T-cell (primary cell): ENCODE measurements at regions not wholly inside any gene's neighbourhood (a gene's known extent, or its start where the extent isn't known, plus 50 kb on each side); places are given as distances from the start of the nearest gene placed in this dataset.

Experiments
- ATAC-seq, 4 experiments: fragments of 200-7000 bp in 3 of 4; fragments of 150-1000 bp in 1 of 4; cut with Tn5 transposase; replicated peaks in 1 of 4; 1 replicate in 3 of 4; 2 replicates in 1 of 4; pipeline ENCODE4 v1.10.0; 2021; ENCODE audit warnings: moderate library complexity in 3 of 4, mild to moderate bottlenecking in 2 of 4, moderate number of reproducible peaks in 1 of 4
- CTCF ChIA-PET, 2 donors: fragments of 300-600 bp; sonication (Branson Sonifier 250); formaldehyde crosslinking; loops; one replicate each; lab custom pipeline; 2022; ENCODE audit warnings: antibody characterized with exemption in 2 of 2; lab: Charles Lee
- POLR2A ChIA-PET, 2 donors: fragments of 300-600 bp; sonication (Branson Sonifier 250); formaldehyde crosslinking; loops; one replicate each; lab custom pipeline; 2022; ENCODE audit warnings: antibody characterized with exemption in 2 of 2; lab: Charles Lee
- DNase-seq, 35 experiments: peaks; one replicate each; pipeline versions ENCODE4 v3.0.0 to v3.0.0-alpha.2; 2013 to 2023
- H3K27ac ChIP-seq: one replicate; pipeline ENCODE4 v1.5.1; 2013; ENCODE audit warnings: low read length
- H3K27me3 ChIP-seq, 2 experiments: replicated peaks in 1 of 2; 1 replicate in 1 of 2; 2 replicates in 1 of 2; pipeline versions ENCODE4 v1.6.1 to v1.7.0; 2013; ENCODE audit warnings: low read length in 1 of 2, mixed read lengths in 1 of 2; ENCODE audit not compliant: control insufficient read depth in 2 of 2, insufficient read depth in 2 of 2; ENCODE audit errors: extremely low read depth in 1 of 2
- H3K36me3 ChIP-seq, 2 donors: 1 replicate in 1 of 2; 2 replicates in 1 of 2; pipeline versions ENCODE4 v1.6.1 to v1.7.0; 2013; ENCODE audit warnings: low read length in 1 of 2; ENCODE audit not compliant: control insufficient read depth in 2 of 2, insufficient read depth in 1 of 2; ENCODE audit errors: extremely low read depth in 1 of 2
- H3K4me1 ChIP-seq, 2 experiments: 1 replicate in 1 of 2; 2 replicates in 1 of 2; pipeline versions ENCODE4 v1.6.1 to v1.7.0; 2013; ENCODE audit warnings: low read length in 2 of 2, mixed read lengths in 1 of 2; ENCODE audit not compliant: insufficient read depth in 2 of 2, control insufficient read depth in 1 of 2; ENCODE audit errors: extremely low read depth in 1 of 2
- H3K4me3 ChIP-seq, 2 donors: 1 replicate in 1 of 2; 2 replicates in 1 of 2; pipeline versions ENCODE4 v1.5.1 to v1.7.0; 2013; ENCODE audit warnings: mild to moderate bottlenecking in 2 of 2, low read length in 1 of 2, moderate library complexity in 1 of 2; ENCODE audit not compliant: control insufficient read depth in 1 of 2; ENCODE audit errors: extremely low read depth in 1 of 2
- H3K9me3 ChIP-seq: 2 replicates; pipeline ENCODE4 v1.7.0; 2013
- H3K27ac Mint-ChIP-seq, 2 donors: one replicate each; pipeline ENCODE4 v1.8.0; 2020 to 2021; ENCODE audit warnings: mild to moderate bottlenecking in 2 of 2, mixed read lengths in 2 of 2
- H3K27me3 Mint-ChIP-seq, 2 donors: one replicate each; pipeline ENCODE4 v1.8.0; 2021 to 2022; ENCODE audit warnings: mixed read lengths in 2 of 2
- H3K36me3 Mint-ChIP-seq: one replicate; pipeline ENCODE4 v1.8.0; 2021; ENCODE audit warnings: mixed read lengths
- H3K4me1 Mint-ChIP-seq, 3 donors: one replicate each; pipeline ENCODE4 v1.8.0; 2020 to 2022; ENCODE audit warnings: mixed read lengths in 3 of 3, mild to moderate bottlenecking in 1 of 3
- H3K4me3 Mint-ChIP-seq, 3 donors: one replicate each; pipeline ENCODE4 v1.8.0; 2020 to 2022; ENCODE audit warnings: mild to moderate bottlenecking in 3 of 3, mixed read lengths in 3 of 3, moderate library complexity in 3 of 3
- H3K9me3 Mint-ChIP-seq, 3 donors: one replicate each; pipeline ENCODE4 v1.8.0; 2020 to 2022; ENCODE audit warnings: mixed read lengths in 3 of 3
- WGBS: methylation state at CpG from one replicate; pipeline ENCODE4 v1.1.5; 2013; ENCODE audit warnings: missing lambda C conversion rate; ENCODE audit not compliant: insufficient coverage; 5-methylcytosine and 5-hydroxymethylcytosine counted together

DNA sequence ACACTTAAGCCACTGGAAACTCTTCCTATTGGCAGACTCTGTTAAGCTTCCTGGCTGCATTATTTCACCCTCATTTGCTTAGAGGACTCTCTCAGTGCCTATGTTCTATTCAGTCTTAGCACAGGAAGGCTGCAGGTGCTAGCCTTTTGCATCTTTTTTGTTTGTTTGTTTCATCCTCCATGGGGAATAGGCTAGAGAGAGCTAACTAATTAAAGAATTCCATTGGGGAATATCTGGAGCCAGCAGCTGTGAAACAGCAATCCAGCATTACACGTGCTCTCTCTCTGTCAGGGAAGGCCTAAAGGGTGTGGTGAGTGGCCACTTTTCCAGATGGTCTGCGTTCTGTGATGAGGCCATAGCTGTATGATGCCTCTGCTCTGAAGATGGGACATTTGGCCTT lies 633.6 kb downstream of the SPRY1 start:
- no peak overlapping the region for H3K4me3 Mint-ChIP-seq
- H3K9me3 Mint-ChIP-seq: no peaks in the 10 kb centered on the region
- H3K27me3 ChIP-seq: no peaks in the 10 kb centered on the region
- no peaks in the 10 kb centered on the region for H3K9me3 ChIP-seq
- no peaks in the 10 kb centered on the region for H3K36me3 Mint-ChIP-seq
- ChIA-PET POLR2A (no interaction called here), CTCF (no interaction called here)
- H3K4me1 Mint-ChIP-seq: no peaks in the 10 kb centered on the region
- no peaks in the 10 kb centered on the region for H3K4me1 ChIP-seq
- WGBS: 90% methylated on average over 2 of the region's 2 CpGs
- no peaks in the 10 kb centered on the region for H3K27me3 Mint-ChIP-seq
- H3K4me3 ChIP-seq: no peak overlapping the region
- no peak for DNase-seq
- H3K27ac Mint-ChIP-seq: no peak overlapping the region
- no peak for ATAC-seq
- H3K36me3 ChIP-seq: no peaks in the 10 kb centered on the region
- no peak overlapping the region for H3K27ac ChIP-seq

DNA sequence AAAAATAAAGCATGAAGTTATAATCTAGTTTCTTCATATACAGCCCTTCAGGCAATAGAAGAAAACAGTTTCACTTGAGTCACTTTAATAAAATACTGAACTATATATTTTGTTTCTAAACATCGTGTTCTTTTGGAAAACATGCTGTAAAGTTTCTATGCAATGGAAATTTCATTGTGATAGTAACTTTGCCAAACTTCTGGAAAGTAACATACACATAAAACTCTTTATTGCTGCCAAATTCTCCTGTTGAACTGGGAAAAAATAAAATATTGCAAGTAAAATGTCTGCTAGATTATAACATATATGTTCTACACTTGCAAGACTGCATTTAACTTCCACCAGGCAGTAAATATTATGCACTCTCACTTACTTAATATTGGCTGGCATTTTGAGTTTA lies 635.4 kb downstream of the SPRY1 start:
- Histone ChIP-seq H3K36me3 (no peaks in the 10 kb centered on the region), H3K4me3 (no peak overlapping the region), H3K27me3 (no peaks in the 10 kb centered on the region), H3K4me1 (no peaks in the 10 kb centered on the region), H3K9me3 (no peaks in the 10 kb centered on the region), H3K27ac (no peak overlapping the region)
- POLR2A ChIA-PET: no interaction called here
- no CpG with 5 or more reads among the region's 1 CpG for WGBS
- Mint-ChIP-seq H3K36me3 (no peaks in the 10 kb centered on the region), H3K4me3 (no peak overlapping the region), H3K9me3 (no peaks in the 10 kb centered on the region), H3K27me3 (no peaks in the 10 kb centered on the region), H3K27ac (no peak overlapping the region), H3K4me1 (no peaks in the 10 kb centered on the region)
- DNase-seq: no peak
- ATAC-seq: no peak
- CTCF ChIA-PET: no interaction called here

DNA sequence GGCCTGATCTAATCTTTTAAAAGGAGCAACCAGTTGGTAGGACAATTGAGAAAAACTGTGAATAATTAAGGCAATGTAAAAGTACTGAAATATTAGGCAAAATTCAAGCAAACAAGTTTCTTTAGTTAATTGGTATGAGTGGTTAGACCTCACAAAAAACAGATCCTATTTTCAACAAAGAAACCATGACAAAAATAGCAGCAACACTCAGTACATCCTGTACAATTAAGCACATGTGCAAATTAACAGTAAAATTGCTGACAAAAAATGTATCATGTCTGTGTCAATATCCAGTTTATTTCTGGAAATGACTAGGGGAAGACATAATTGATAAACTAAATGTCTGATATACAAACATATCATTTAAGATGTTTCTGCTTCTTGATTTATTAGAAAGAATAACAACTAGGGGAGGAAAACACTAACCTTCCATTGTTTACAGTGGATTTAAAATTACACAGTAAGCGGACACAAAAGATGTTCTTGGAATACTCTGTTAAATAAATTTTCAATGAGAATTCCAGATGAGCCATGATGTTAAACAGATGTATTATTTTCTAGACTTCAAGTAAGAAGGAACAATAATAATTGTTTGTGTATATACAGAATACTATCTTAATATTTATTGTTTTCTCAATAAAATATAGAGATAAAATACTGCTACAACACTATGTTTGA lies 638.9 kb downstream of the SPRY1 start:
- Mint-ChIP-seq H3K4me3 (no peak overlapping the region), H3K36me3 (no peaks in the 10 kb centered on the region), H3K4me1 (no peaks in the 10 kb centered on the region), H3K27ac (no peak overlapping the region), H3K9me3 (peaks cover 3% of the 10 kb centered on the region in 3 donors), H3K27me3 (peaks cover 0 to 3% of the 10 kb centered on the region in 2 donors)
- H3K36me3 ChIP-seq: no peaks in the 10 kb centered on the region
- no peak overlapping the region for H3K4me3 ChIP-seq
- ChIA-PET CTCF (no interaction called here), POLR2A (no interaction called here)
- WGBS: no CpG with 5 or more reads among the region's 1 CpG
- H3K4me1 ChIP-seq: no peaks in the 10 kb centered on the region
- DNase-seq (no peak), ATAC-seq (no peak)
- H3K9me3 ChIP-seq: no peaks in the 10 kb centered on the region
- H3K27me3 ChIP-seq: no peaks in the 10 kb centered on the region
- H3K27ac ChIP-seq: no peak overlapping the region

DNA sequence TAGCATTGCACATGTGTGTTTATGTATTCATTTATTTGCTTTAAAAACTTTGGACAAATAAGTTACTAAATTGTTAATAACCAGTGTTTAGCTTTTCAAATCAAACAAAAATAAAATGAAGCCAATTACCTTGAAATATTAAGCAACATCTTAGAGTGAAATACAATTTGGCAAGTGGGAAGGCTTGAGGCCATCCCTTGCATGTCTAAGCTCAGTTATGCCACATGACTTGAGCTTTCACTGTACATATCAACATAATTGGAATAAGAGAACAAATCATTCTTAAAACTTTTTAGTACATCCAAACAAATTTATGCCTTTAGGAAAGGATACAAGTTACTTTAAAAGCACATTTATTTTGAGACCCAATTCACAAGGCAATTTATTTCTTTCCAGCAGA lies 640.6 kb downstream of the SPRY1 start:
- ChIA-PET CTCF (no interaction called here), POLR2A (no interaction called here)
- no peak for ATAC-seq
- H3K9me3 Mint-ChIP-seq: peaks cover 3 to 7% (median 3%) of the 10 kb centered on the region in 3 donors
- Histone ChIP-seq H3K4me3 (no peak overlapping the region), H3K4me1 (no peaks in the 10 kb centered on the region), H3K9me3 (no peaks in the 10 kb centered on the region), H3K27ac (no peak overlapping the region), H3K27me3 (no peaks in the 10 kb centered on the region), H3K36me3 (no peaks in the 10 kb centered on the region)
- H3K4me3 Mint-ChIP-seq: no peak overlapping the region
- peaks cover 0 to 3% of the 10 kb centered on the region in 2 donors for H3K27me3 Mint-ChIP-seq
- no peak for DNase-seq
- H3K36me3 Mint-ChIP-seq: no peaks in the 10 kb centered on the region
- no peak overlapping the region for H3K27ac Mint-ChIP-seq
- H3K4me1 Mint-ChIP-seq: no peaks in the 10 kb centered on the region

DNA sequence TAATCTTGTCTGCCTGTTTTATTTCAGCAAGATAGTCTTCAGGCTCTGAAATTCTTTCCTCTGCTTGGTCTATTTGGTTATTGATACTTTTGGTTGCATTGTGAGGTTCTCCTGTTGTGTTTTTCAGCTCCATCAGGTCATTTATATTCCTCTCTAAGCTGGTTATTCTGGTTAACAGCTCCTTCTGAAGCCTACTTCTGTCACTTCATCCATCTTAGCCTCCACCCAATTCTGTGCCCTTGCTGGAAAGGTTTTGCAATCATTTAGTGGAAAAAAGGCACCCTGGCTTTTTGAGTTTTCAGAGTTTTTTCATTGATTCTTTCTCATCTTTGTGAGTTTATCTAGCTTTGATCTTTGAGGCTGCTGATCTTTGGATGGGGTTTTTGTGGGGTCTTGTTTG lies 647.7 kb downstream of the SPRY1 start:
- Histone ChIP-seq H3K27ac (no peak overlapping the region), H3K27me3 (no peaks in the 10 kb centered on the region), H3K36me3 (no peaks in the 10 kb centered on the region), H3K9me3 (no peaks in the 10 kb centered on the region), H3K4me3 (no peak overlapping the region), H3K4me1 (no peaks in the 10 kb centered on the region)
- ATAC-seq (no peak), DNase-seq (no peak)
- peaks cover 0 to 3% of the 10 kb centered on the region in 2 donors for H3K27me3 Mint-ChIP-seq
- no peaks in the 10 kb centered on the region for H3K36me3 Mint-ChIP-seq
- H3K27ac Mint-ChIP-seq: no peak overlapping the region
- no peak overlapping the region for H3K4me3 Mint-ChIP-seq
- ChIA-PET POLR2A (no interaction called here), CTCF (no interaction called here)
- no peaks in the 10 kb centered on the region for H3K4me1 Mint-ChIP-seq
- H3K9me3 Mint-ChIP-seq: peaks cover 3 to 11% (median 5%) of the 10 kb centered on the region in 3 donors

DNA sequence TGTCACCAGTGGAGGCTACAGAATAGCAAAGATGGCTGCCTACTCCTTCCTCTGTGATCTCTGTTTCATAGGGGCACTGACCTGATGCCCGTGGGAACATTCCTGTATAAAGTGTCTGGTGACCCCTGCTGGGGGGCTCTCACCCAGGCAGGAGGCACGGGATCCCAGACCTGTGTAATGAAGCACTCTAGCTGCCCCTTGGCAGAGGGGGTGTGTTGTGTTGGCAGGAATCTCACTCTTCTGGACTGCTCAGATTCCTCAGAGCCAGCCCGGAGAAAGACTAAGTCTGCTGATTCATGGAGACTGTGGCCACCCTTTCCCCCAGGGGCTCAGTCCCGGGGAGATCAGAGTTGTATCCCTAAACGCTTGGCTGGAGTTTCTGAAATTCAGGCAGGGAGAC lies 648.3 kb downstream of the SPRY1 start:
- ChIA-PET CTCF (no interaction called here), POLR2A (no interaction called here)
- 85% methylated on average over 3 of the region's 5 CpGs for WGBS
- H3K4me1 Mint-ChIP-seq: no peaks in the 10 kb centered on the region
- no peak for ATAC-seq
- H3K4me1 ChIP-seq: no peaks in the 10 kb centered on the region
- no peaks in the 10 kb centered on the region for H3K27me3 ChIP-seq
- no peaks in the 10 kb centered on the region for H3K9me3 ChIP-seq
- H3K9me3 Mint-ChIP-seq: peaks cover under 1 to 8% (median 3%) of the 10 kb centered on the region in 3 donors
- H3K4me3 ChIP-seq: no peak overlapping the region
- peaks cover 0 to under 1% of the 10 kb centered on the region in 2 donors for H3K27me3 Mint-ChIP-seq
- no peak overlapping the region for H3K27ac Mint-ChIP-seq
- no peak for DNase-seq
- H3K27ac ChIP-seq: no peak overlapping the region
- no peaks in the 10 kb centered on the region for H3K36me3 Mint-ChIP-seq
- H3K36me3 ChIP-seq: no peaks in the 10 kb centered on the region
- no peak overlapping the region for H3K4me3 Mint-ChIP-seq

DNA sequence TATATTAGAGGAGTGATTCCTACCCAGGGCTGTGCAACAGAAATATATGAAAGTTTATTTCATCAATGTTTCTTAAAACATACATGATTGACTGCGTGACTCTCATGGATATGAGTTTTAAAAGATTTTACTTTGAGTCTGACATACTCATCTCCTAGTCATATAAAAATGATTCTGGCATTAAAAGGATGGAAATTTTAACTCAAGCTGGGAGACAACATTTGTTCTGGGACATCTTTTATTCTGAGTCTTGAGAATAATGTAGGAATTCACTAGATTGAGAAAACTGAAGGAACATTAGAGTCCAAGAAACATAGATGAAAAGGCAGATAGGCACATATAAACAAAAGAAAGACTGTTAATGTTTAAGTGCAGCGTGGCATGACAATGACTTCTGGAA lies 649.6 kb downstream of the SPRY1 start:
- ChIA-PET CTCF (no interaction called here), POLR2A (no interaction called here)
- no peaks in the 10 kb centered on the region for H3K4me1 Mint-ChIP-seq
- H3K27me3 ChIP-seq: no peaks in the 10 kb centered on the region
- no peak overlapping the region for H3K4me3 Mint-ChIP-seq
- peaks cover 0 to 8% (median 2%) of the 10 kb centered on the region in 3 donors for H3K9me3 Mint-ChIP-seq
- no peak overlapping the region for H3K27ac Mint-ChIP-seq
- H3K4me1 ChIP-seq: no peaks in the 10 kb centered on the region
- no peaks in the 10 kb centered on the region for H3K9me3 ChIP-seq
- no peaks in the 10 kb centered on the region for H3K36me3 ChIP-seq
- no peak for ATAC-seq
- no CpG with 5 or more reads among the region's 2 CpGs for WGBS
- no peak overlapping the region for H3K4me3 ChIP-seq
- no peak overlapping the region for H3K27ac ChIP-seq
- DNase-seq: no peak
- no peaks in the 10 kb centered on the region for H3K27me3 Mint-ChIP-seq
- no peaks in the 10 kb centered on the region for H3K36me3 Mint-ChIP-seq
